NCI-H2107 (cell line): ENCODE measurements at regions not wholly inside any gene's neighbourhood (a gene's known extent, or its start where the extent isn't known, plus 50 kb on each side); places are given as distances from the start of the nearest gene placed in this dataset.

Experiments used
- DNase-seq: peaks from one replicate; lab custom pipeline; 2025; lab: John Stamatoyannopoulos, UW

DNA sequence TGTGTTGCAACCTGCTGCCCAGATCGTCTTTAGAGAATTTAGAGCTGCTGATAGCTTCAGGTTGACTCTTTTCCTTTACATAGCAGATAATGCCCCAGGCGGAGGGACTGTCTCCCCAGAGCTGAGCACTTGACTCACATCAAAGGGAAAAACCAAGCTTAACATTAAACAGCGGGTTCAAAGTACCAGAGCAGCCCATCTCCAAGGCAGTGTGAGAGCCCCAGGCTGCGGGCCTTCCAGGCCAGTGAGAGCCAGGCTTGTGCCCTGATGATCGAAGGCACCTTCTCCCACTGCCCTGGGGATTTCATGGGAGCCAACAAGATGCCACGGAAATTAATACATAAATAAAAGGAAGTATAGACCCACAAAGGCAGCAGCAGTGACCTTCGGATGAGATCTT lies 275.6 kb downstream of the XXYLT1 start:
- no peak for DNase-seq

DNA sequence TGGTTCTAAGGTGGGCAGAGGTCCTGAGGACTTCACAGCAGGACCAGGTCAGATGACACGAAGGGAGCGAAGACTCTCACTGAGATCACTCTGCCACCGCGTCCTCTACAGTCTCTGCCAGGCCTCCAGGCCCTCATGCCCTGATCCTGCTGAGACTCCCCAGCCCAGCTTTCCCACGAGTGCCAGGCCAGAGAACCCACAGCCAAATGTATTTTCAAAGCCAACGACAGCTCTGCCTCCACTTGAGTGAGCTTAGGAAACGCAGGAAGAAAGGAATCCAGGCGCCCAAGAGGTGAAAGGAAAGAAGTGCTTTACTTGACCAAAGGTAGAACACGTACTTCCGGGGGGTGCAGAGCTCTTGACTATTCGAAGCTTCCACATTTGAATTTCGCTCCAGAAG lies 275.0 kb downstream of the XXYLT1 start:
- no peak for DNase-seq

DNA sequence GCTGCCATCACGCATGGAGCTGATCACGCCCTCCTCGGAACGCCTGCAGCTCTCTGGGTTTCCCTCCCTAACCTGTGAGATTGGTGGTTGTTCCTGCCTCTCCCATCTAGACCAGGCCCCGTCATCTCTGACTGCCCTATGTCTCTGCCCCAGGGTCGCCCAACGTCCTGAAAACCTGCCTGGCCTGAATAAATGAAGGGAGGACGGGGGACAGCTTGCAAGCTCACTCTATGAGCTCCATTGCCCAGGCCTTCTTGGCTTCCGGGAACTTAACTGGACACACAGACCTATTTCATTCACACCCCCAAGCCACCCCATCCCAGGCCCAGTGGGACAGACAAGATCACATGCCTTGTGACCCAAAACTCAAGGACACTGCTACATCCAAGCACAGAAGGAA lies 274.2 kb downstream of the XXYLT1 start:
- no peak for DNase-seq

DNA sequence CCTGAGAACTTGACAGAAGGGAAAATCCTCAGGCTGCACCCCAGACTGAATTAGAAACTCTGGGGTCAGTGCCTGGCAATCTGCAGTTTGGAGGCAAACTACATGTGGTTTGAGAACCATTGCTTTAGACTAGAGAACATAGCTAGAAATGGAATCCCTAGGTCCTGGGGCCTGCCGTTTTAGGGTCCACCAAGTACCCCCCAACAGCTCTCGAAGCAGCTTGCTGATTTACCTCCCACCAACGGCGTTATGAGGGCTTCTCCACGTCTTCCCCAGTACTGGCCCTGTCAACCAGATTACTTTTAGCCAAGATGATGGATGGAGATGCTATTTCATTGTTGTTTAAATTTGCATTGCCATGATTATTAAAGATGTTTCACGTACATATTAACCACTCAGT lies 272.5 kb downstream of the XXYLT1 start:
- no peak for DNase-seq

DNA sequence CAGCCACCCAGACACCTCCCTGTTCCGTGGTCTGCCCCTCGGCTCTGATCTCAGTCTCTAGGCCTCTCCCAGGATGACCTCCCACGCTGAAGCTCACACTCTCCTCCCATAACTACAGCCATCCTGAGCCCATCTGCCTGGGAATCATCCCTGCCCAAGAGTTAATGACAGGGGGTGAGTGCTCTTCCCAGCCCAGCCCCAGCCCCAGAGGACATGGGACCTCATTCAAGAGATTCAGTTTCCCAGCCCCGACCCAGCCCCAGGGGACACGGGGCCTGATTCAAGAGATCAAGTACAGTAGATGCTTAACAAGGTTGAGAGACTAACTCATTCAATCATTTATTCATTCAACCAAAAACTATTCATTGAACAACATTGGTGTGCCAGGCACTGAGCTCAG lies 272.0 kb downstream of the XXYLT1 start:
- DNase-seq = no peak

DNA sequence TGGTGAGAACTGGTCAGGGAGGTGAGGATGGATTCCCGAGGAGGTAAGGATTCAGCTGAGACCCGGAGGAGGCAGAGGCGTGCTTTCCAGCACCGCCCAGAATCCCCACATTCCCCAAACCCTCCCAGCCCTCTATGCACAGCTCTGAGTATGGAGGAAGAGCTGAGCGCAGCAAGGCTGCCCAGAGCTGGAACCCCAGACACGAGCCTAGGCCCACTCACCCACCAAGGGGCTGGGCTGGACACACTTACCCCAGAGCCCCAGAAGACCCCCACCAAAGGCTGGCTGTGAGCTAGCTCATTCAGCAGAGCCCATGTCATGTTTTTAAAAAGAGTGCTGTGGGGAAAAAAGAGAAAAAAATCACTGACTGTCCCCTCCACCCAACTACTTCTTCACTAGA lies 271.5 kb downstream of the XXYLT1 start:
- no peak for DNase-seq

DNA sequence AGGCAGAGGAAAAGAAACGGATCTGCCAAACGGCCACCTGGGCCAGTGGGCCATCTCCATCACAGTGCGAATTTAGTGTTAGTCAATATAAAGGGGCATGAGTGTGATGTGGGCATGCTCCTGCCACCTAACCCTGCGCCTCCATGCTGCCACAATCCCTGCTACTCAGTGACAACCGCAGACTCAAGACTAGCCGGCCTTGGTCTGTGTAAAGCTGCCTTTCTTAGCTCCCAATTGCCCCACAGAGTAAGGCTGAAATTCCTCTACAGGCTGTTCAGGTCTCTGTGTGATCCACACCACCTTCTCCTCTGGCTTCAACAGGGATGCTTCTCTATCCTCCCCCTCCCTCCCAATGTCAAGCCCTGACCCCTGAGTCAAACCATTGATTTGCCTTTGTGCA lies 269.7 kb downstream of the XXYLT1 start:
- DNase-seq = no peak

DNA sequence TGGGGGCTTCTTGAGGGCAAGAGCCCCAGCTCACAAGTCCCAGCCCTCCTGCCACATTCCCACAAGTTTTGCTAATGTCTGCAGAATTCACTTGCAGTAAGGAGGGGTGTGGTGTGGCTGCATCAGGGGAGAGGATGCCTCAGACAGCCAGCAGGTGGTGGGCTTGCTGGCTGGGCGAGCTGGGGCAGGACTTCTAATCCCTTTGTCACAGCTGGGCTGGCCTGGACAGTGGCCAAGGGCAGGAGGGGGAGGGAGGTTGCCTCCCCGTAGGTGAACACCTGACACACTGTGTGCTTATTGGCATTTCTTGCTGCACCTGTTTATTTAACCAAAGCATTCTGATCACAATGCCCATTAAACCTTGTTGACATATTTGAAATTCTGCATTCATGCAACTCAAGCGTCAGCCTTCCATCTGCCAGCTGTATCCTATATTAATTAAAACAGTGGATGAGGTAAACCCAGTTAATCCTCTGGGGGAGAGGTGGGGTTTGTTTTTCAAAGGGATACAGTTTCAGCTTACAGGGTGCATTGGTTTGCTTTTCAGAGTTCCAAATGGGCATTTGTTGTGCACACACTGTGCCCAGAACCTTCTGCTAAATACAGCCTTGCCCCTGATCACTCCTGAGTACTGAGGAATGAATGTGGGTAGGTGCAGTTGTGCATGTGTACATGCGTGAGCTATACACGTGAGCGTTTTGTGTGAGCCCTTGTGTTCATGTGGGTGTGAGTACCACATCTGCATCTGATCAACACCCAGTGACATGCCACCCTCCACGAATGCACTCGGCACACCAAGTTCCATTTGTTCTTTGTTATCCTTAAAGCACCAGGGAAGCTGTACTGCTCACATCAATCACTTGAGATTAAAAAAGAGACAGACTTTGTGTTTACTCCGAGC lies 268.7 kb downstream of the XXYLT1 start:
- peak; percentile 95 for DNase-seq

DNA sequence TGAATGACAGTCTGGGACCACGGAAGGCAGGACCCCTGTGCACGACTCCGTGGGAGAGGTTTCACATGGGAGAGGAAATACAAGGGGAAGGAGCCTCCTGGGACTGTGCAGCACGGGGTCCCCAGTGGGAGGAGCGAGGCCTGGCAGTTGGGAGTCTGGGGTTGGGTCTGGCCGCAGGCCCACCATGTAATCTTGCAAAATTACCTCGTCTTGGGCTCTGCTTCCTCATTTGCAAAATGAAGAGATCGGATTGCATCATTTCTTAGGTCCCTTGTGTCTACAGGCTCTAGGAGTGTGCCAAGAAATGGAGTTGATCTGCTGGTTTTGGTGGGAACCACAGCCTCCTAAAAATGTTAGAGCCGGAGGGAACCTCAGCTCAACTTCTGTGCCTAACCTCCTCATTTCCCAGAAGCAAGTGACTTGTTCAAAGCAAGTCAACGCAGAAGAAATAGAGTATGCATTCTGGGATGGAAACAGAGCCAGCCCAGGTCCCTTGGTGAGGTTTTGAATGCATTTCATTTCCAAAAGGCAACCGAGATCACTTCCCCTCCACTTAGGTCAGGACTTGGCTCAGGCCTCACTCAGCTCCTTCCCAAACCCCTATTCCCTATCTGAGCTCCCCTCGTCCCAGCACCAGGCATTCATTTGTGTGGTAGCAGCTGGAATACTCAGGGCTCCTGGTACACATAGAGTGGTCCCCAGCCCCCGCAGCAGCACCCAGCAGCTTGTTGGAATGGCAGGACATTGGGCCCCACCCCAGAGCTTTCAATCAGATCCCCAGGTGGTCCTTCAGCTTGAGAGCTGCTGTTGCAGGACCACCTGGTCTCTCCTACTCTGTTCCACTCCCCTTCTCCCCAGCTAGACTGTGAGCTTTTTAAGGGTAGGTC lies 267.7 kb downstream of the XXYLT1 start:
- DNase-seq = no peak

DNA sequence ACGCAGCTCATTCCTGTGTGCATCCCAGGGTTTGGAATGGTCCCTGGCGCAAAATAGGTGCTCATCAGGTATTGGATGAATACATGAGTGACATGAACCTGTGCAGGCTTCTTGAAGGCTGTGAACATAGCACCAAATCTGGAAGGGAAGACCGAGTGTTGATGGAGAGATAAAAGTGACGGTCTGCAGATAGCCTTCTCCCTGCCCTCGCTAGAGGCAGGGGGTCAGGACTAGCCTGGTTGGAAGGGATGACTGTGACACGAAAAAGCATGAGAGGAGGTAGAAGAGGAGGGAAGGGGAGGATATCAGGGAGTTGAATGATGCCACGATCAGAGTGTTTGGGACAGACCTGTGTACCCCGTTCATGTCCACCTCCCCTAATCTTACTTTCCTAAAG lies 267.1 kb downstream of the XXYLT1 start:
- DNase-seq = no peak

DNA sequence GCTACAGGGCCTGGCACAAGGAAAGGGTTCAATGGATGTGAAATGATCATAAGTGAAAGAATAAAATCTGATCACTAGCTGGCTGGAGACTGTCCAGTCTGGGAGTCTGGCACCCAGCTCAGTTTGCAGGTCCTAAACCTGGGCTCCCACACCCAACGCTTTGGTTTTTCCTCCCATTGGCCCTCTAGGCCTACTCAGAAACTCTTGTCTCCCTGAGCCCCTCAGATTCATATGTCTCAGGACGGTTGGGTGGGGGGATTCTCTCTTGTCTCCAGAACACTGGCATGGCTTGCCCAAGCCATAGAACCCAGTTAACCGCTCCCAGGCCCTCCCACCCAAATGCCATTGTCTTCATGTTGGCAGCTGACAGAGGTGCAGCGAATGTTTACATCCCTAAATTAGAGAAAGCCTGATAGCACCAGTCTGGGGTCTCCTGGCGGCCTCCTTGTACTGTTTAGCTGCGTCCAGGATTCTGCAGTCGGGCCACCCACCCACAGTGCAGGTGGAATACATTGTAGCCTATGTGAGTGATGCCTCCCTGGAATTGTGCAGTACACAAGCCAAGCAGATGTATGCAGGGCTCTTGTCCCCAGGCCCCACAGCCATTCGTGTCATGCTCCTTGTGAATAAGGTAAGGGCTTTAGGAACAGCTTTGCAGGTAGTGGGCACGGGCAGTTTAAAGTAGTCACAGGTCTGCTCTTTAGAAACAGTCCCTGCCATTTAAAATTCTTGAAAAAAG lies 266.3 kb downstream of the XXYLT1 start:
- DNase-seq = no peak

DNA sequence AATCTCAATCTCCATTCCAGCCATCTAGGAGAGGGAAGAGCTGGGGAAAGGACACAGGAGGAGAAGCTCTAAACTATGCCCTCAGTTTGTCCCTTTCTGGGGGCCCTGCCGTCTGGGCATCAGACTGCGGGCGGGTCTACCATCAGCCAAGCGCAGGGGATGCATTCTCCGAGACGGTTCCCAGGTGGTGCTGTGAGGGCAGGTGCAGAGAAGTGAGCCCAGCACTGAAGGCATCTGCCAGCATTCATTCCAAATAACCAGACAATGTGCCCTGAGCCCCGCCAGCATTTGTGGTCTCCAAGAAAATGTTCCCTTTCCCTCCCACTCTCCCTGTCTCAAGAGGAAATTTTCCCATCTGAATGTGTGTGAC lies 265.7 kb downstream of the XXYLT1 start:
- no peak for DNase-seq

DNA sequence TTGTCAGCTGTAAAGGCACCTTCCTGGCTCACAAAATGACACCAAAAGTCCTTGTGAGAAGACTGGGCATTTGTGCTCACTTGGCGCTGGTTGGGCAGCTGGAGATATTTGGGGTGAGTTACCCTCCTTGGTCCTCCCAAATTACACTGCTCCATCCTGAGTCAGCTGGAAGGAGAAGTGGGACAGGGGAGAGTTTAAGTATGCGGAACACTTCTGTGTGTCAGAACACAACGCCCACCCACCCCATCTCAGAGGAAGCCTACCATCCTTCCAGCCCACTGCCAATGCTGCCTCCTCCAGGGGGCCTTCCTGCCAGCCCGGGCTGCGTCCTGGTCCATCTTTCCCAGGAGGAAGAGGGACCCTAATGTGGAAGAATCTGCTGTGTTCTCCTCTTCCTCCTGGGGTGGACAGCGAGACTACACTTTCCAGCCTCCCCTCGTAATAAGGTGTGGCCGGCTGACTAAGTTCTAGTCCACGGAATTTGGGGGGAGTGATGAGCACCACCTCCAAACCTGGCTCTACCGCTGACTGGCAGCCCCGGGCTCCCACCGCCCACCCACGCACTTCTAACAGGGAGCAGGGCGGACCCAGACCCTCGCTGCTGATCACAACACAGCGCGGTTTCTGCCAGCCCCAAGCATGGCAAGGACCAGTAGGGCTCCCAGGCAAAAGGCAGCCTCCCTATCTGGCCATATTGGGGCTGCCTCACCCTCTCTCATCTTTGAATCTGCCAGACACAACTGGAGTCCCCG lies 265.0 kb downstream of the XXYLT1 start:
- DNase-seq = no peak

DNA sequence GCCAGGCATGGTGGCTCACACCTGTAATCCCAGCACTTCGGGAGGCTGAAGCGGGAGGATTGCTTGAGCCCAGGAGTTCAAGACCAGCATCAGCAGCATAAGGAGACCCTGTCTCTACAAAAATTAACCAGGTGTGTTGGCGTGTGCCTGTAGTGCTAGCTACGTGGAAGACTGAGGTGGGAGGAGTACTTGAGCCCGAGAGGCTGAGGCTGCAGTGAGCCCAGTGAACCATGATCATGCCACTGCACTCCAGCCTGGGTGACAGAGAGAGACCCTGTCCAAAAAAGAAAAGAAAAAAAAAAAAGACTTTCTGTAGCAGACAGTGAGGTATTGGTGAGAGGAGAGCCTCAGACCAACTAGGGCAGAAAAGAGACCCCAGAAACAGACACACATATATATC lies 263.8 kb downstream of the XXYLT1 start:
- DNase-seq = no peak

DNA sequence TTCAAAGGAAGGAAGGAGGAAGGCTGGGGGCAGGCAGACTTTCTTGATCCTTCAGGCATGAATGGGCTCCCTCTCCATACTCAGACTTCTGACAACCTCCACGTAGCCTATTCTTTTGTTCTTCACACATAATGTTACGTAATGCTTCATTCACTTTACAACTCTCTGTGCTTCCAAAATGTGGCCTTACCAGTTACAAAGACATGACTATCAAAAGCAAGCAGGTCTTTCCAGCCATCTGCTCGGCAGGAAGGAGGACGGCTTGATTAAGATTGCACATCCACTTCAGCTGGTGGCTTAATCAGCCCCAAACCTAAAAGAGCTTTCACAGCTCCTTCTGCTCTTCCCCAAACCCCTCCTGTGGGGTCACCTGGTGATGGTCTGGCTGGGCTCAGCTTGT lies 263.2 kb downstream of the XXYLT1 start:
- DNase-seq = no peak

DNA sequence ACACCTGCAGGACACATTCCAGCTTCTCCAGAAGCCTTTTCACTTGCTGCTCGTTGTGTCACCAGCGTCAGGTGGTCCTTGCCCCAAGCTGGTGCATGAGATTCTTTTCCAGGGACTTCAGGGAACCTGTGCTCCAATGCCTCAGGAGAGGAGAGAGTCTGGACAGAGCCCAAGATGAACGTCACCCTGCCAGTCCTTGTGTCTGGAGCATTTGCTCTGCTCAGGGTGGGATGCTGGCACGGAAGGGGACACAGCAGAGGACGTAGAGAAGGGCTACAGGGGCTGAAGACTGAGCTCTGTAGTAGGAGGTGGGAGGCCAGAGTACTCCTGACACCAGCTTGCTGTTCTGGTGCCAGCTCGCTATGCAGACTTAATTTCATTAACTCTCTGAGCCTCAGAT lies 262.1 kb downstream of the XXYLT1 start:
- no peak for DNase-seq

DNA sequence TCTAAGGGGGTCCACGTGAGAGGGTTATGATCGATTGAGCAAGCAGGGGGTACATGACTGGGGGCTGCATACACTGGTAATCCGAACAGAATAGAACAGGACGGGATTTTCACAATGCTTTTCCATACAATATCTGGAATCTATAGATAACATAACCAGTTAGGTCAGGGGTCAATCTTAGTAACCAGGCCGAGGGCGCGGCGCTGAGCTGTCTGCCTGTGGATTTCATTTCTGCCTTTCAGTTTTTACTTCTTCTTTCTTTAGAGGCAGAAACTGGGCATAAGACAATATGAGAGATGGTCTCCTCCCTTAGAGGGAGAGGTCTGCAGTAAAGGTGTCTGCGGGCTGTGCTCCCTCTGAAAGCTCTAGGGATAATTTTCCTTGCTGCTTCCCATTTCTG lies 261.3 kb downstream of the XXYLT1 start:
- no peak for DNase-seq

DNA sequence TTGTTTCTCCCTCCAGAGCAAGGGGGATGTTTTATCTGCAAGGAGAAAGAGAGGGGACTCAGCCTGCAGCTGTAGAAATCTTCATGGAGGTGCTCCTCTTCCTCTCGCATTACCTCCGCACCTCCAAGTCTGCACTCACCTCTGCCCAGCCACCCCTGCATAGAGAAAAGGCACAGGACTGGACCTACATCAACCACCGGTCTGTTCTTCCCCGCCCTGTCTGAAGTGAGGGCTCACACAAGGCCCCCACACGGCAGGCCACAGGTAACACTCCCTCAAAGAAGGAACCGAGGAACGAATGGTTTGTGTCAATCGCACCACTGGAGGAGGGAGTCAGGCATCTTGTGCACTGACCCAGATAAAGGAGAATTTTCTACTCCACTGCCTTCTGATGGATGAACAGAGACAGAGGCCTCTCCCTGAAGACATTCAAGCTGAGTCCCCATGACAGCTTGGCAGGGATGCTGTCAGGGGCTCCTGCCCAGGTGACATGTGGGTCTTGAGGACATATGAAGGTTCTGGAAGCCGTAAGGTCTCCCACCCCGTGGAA lies 260.3 kb downstream of the XXYLT1 start:
- DNase-seq = no peak

DNA sequence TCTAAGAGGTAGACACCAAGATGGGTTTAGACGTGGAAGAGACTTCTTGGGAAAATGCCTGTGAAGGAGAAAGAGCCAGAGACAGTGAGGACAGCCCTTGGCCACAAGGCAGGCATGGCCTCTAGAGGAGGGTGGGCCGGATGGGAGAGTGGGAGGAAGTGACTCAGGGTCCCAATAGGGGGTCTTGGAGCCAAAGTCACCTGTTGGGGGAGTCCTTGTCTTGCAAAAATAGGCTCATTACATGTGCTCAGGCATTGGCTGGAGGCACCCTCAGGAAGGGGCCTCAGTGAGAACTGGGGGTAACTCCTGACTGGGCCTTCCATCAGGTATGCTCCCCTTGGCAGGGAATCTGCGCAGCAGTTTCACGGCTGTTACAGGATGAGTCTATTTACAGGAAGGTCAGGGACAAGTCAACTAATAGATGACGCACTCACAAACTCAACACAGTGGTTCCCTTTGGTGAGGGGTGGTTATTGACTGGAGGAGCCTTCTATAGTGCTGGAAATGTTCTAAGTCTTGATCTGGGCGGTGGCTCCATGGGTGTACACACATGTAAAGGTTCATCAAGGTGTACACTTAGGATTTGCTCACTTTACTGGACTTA lies 259.6 kb downstream of the XXYLT1 start:
- no peak for DNase-seq

DNA sequence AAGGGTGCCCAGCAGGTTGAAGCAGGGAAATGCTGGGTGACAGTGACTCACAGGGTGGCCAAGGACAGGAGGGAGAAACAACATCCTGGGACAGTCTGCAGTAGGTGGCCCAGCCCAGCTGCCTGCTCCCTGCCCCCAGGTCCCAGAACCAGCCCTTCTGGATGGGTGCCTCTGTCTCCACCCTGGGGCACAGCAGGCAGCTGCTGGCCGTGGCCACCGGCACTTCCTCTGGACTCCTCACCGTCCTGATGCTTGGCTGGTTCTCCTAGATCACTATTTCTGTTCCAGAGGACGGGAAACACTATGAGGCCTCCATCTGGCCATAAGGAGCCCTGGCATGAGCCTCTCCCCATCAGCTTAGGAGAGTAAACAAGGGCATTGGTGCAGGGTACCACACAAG lies 258.9 kb downstream of the XXYLT1 start:
- DNase-seq = no peak

DNA sequence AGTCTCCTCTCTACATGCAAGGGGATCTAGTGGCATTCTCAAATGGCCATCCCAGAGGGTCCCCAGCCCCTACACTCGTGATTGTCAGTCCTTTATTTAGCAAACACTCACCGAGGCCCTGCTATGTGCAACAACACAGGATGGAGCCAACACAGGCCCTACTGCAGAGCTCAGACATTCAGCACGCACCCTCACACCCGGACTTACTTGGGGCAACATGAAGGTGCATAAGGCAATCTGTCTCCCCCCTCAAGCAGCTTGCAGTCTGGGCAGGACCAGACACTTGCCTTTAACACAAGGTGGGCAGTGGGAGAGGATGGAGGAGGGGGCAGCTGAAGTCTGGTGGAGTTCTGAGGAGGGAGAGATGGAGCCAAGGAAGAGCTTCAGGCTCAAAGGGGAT lies 258.4 kb downstream of the XXYLT1 start:
- no peak for DNase-seq
